HG03159 (cell line): ENCODE measurements at regions not wholly inside any gene's neighbourhood (a gene's known extent, or its start where the extent isn't known, plus 50 kb on each side); places are given as distances from the start of the nearest gene placed in this dataset.

ENCODE experiments used
- ATAC-seq: cut with Tn5 transposase; IDR thresholded peaks from one replicate; pipeline ENCODE4 v1.9.1; 2021; ENCODE audit warnings: mild to moderate bottlenecking, moderate library complexity; ENCODE audit not compliant: unreplicated experiment

DNA sequence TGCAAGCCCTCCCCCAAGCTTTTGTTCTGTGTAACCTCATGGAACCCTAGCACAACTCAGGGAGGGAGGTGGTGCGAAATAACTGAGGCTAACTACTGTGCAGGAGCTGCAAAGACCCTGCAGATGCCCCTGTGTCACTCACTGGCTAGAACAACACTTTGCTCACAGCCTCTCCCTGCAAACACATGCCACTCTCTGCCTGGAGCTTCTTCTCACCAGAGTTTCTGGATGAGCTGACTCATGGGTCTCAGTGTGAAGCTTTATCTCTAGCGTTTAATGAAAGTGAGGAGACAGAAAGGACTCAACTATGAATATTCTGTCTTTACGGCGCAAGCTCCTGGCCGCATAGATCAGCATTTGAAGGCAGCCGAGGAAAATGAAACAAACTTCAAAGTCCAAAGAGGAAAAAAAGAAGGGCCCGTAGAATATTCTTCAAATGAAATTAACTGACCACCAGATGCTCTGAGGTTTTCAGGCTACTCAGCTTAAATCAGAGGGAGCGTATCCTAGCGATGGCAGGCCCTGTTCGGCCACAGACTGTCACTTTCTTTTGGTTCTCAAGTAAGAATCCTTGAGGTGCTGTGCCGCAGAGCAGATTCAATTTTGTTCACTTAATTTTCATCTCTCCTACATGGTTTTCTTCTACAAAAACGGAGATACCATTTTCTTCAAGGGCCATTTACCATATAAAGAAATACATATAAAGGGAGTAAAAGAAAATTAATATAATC lies 77.7 kb upstream of the TAS2R1 start:
- ATAC-seq, result no peak

DNA sequence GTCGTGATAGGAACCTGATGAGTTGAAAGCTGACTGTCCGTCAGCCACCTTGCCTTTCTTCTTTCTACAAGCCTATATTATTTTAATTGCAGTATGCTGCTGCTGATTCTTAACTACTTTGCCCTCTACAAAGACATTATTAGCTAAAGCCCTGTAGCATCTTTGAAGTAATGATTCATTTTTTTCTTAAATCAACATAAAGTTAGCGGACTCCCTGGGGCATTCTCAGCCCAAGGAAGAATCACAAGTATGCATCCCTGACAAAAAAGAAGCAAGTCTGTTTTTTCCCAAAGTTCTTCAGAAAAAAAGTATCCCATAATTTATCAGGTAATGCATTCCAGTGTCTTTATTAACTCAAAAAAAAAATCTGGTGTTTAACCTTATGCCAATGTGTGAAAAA lies 69.5 kb upstream of the TAS2R1 start:
- ATAC-seq, result no peak

DNA sequence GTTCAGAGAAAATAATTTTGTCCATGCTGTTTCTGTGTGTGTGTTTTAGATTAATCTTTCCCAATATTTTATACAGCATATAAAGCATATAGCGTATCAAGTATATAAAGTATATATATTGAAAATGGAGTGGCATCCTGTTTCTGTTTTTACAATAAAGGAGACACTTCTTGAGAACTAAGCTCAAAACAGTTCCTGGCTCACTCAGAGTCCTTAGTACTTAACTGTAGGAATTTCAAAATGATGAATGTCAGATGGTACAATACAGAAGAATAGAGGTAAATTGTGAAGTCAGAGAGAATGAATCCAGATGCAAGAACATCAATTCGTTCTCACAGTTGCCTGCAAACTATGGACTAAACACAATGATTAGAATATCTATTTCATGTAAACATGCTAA lies 68.7 kb upstream of the TAS2R1 start:
- no peak for ATAC-seq

DNA sequence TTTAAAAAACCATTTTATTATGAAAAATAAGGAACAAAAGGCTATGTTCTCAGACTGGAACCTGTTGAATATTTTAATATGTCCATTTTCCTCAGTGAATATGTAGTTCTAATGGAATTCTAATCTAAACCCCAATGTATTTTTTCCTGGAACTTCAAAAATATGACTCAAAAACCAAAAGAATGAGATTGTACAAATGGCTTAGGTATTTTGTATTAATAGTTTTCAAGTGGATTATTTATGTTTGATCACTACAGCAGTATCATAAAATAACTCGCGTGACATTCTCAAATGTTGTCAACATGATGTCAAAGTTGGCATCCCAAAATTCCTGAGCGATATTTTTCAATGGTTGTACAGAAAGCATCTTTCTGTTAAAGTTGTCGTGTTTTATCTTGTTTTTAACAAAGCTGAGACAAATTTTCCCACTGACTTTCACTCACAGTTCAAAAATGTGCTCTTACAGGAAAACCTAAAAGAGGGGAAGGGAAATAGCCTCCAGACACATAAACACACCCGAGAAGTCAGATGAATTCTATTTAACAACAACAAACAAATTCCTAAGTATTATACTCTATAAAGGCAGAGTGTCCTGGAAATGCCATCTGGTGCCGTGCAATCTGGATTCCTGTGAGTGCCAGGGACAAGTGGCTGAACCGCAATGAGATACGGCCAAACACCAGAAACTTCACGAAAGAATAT lies 68.1 kb upstream of the TAS2R1 start:
- ATAC-seq, result no peak

DNA sequence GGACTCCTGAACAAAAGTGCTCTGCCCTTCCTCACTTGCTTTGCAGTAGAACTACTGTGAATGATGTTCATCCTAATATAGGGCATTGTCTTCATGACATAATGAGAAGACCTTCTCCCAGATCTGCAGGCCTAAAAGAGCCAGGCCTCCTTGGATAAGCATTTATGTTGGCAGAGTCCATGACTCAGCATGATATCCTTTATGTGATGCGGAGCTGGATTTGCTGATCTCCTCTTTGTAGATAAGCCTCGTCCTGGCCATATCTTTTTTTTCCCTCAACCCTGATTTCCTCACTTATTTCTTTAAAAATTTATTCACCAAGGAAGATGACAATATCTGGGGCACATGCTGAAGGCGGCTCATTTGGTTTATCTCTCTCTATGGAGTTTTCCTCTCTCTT lies 62.4 kb upstream of the TAS2R1 start:
- no peak for ATAC-seq

DNA sequence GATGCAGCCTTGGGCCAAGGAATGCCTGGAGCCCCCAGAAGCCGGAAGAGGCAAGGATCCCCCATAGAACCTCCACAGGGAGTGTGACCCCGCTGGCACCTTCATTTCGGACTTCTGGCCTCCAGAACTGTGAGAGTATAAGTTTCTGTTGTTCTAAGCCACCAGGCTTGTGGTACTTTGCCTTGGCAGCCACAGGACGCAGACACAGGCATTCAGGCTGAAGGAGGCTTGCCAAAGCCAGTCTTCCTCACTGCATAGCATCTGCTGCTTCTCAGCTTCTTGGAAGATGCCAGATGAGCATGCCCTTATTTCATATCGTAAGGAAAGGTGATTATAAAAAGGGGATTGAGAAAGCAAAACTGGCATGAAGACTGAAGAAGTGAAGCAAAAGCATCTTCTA lies 61.1 kb upstream of the TAS2R1 start:
- ATAC-seq, result no peak

DNA sequence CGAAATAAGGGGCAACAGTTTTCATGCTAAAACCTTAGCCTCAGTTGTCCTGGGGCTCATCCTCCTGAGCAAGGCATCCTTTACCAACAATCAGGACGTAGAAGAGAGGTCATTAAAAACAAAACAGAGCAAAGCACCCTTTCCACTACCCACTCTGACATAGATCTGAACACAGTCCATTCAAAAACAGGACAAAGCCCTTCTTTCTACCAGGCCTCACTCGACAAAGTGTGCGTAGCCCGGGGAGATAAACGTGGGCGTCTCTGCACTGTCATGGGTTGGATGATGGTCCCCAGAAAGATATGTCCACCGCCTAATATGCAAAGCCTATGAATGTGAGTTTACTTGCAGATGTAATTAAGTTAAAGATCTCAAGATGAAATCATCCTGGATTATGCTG lies 60.6 kb upstream of the TAS2R1 start:
- no peak for ATAC-seq

DNA sequence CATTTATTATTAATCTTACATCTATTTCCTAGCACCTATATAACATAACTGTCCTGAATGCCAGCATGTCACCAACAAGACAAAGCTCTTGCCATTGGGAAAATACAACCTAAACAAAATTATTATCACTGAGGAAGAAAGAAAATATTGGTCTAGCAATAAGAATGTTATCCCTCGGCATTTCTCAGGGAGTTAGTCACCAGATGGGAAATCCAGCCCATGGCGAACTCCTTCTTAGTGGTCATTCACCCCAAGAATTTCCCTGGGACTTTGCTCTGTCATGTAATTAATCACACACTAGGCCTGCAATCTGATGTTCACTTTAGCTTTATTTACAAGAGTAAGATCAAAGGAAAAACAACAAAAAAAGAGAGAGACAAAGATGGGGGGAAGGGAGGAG lies 56.1 kb upstream of the TAS2R1 start:
- ATAC-seq, result no peak

DNA sequence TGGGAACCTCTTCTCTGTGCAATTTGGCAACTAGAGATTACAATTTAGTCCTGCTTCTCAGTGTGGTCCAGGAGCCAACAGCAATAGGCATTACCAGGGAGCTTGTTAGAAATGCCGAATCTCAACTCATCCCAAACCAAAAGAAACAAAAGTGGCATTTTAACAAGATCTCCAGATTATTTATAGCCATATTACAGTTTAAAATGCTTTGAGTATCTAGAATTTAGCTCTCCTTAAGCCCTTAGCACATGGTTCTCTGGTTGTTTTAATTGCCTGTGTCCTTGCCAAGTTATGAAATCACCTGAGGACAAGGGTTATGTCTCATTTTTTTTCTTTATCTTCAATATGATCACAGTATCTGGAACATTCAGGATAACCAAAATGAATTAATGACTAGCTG lies 51.6 kb upstream of the TAS2R1 start:
- no peak for ATAC-seq
